Left forelimb (tissue), 1 donor: ENCODE measurements at regions not wholly inside any gene's neighbourhood (a gene's known extent, or its start where the extent isn't known, plus 50 kb on each side); places are given as distances from the start of the nearest gene placed in this dataset.
"Not testable (repeated sequence)": the region's sequence is repeated elsewhere in the genome, so short reads cannot be mapped to it uniquely, and the experiment has no call there.

Experiments used
- DNase-seq: peaks from one replicate; pipeline ENCODE4 v3.0.0-alpha.2; 2018; ENCODE audit warnings: low spot score

DNA sequence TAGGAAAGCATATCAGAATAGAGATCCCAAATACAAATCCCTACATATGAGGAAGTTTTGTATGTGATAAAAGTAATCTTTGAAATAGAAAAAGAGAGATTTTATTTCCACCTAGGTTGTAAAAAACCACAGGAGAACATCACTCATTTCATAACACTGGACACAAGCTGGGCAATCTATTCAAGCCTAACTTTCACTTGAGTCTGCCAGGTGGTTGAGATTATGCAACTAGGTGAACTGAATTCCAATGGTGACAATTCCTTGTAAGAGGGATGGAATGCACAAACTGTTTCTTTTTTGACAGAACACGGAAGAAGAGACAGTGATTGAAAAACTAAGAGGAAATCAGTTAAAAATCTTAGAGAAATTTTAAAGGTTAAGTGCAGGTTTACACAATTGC, 619.6 kb upstream of the TMEFF2 start:
- no peak for DNase-seq

DNA sequence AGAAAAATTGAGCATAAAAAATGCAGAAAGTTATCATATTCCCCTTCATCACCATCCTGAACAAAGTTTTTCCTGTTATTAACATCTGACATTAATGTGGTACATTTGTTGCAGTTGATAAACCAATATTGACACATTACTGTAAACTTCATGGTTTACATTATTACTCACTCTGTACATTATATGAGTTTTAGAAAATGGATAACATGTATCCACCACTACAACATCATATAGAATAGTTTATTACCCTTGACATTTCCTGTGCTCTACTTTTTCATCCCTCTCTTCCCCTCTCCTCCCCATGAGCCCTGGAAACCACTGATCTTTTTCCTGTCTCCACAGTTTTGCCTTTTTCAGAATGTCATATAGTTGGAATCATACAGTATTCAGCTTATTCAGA, 618.6 kb upstream of the TMEFF2 start:
- no peak for DNase-seq

DNA sequence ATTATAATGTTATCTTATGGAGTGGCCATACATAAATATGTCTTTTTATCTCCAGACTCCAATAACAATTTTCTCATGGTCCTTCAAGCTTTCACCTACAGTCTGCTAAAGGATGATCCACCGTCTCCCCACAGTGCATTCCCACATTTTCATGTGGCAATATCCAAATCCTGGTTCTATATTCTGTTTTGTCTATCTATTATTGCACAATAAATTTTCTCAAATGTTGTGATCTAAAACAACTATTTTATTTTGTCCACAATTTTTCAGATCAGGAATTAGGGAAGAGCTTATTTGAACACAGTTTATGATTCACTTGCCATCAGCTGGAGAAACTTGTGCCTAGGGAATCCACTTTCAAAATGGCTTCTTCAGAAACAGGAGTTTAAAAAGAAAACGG, 614.4 kb upstream of the TMEFF2 start:
- DNase-seq: no peak

DNA sequence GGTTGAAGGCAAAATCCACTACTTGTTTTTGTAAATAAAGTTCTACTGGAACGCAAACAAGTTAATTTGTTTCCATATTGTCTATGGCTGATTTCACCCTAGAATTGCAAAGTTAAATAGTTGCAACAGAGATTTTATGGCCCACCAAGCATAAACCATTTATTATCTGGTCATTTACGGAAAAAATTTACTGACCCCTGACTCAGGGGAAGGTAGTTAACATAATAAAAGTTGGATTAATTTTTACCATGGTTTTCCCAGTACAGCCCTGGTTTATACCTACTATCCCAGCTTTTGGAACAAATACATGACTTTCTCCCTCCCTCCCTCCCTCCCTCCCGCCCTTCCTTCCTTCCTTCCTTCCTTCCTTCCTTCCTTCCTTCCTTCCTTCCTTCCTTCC, 588.9 kb upstream of the TMEFF2 start:
- no peak for DNase-seq

DNA sequence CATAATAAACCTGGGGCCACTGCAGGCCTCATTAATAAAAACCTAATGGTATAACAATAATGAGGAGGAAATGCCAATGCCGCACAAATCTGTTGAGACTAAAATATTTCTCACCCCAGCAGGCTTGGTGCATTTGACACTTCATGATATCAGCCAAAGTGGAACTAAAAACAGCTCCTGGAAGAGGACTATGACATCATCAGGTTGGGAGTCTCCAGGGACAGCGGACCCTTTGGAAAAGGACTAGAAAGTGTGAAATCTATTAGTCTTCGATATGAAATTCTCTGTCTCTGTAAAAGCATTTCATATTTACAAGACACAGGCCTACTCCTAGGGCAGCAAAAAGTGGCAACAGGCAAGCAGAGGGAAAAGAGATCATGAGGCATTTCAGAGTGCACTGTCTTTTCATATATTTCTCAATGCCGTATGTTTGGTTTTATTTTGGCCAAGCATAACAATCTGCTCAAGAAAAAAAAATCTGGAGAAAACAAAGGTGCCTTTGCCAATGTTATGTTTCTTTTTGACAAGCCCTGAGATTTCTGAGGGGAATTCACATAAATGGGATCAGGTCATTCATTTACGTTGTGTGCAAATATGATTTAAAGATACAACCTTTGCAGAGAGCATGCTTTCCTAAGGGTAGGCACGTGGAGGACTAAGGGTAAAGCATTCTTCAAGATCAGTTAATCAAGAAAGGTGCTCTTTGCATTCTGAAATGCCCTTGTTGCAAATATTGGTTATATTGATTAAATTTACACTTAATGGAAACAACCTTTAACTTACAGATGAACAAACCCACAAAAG, 580.9 kb upstream of the TMEFF2 start:
- DNase-seq: no peak

DNA sequence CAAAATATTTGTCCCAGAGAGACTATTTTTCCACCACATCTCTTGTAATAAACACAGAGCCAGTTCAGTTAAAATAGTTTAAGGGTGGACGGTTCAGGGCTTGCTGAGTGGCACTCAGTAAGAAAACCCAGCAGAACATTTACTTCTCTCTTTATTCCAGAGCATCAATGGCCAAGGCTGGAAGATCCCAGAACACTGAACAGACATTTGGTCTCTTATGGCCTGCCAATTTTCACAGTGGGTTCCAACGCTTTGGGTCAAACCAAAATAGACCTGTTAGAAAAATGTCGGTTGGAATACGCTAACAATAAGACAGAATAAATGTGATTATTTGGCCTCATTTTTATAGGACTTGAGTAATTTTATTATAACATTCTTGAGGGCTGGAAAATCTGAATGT, 580.3 kb upstream of the TMEFF2 start:
- no peak for DNase-seq

DNA sequence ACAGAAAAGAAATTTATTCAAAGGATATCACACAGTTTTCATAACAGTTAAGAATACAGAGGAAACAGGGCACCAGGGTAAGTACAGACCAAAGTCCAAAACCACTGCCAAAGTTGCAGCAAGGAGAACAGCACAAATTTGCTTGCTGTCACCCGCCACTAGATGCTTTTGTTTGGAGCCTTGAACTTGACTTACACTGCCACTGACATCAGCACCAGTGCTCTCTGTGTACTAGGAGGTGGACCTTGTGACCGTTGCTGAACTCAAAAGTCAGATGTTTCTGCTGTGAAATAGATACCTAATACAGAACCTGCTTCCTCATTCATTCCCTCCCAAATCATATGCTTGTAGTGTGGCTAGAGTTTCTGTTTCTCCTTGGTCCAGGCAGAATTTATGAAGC, 578.3 kb upstream of the TMEFF2 start:
- DNase-seq: no peak

DNA sequence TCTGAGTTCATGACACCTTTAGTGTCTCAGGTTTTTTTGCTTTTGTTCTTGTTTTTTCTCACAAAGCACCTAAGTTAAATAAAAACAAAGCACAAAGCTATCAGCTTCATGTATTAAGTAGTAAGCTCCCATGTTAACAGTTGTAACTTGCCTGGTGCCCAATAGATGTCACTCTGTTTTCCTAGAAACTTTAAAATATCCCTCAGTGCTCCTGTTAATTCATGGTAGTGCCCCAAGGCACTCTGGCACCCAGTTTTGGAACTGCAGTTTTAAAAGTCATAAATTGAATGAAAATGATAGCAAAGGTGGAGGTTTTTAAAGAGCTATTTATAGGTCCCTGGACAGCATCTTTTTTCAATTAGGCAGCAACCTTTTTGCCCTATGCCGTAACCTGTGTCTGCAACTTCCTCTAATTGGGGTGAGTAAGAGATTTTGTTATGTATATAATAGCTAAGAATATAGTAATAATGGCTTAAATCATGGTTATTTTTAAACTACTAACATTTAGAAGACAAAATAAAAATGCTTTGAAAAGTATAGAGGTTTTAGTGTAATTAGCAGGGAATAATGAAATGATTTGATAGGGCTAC, 555.0 kb upstream of the TMEFF2 start:
- no peak for DNase-seq

DNA sequence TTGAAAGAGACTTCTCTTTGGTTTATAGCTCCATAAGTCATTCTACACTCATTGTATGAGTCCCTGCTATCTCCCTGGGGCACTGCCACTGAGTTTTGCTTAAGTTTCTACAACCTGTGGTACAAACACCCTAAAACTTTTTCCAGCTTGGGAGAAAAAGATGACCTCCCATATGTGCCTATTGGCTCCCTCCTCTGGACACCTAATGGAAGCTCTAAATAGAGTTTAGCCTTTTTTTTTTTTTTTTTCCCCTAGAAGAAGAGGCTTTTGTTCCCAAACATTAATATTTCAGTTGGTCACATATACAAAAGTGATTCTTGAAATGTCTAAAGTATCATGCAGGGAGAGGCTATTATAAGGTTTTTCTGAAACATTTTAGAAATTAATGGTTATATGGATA, 547.2 kb upstream of the TMEFF2 start:
- DNase-seq: no peak

DNA sequence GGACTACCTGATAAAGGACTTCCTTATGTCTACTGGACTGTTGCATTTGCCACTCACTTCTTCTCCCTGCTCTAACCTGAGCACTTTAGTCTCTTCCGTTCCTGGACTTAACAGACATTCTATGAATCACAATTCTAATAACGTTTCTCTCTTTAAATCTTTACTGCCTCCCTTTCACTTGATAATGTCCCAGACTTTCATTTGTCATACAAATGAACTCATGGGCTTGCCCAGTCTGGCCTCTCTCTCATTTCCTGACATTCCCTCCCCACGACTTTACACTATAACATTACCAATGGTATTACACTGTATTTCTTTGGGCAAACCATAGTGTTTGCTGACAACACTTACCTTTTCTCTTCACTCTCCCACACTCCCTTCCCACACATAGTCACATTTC, 540.7 kb upstream of the TMEFF2 start:
- no peak for DNase-seq

DNA sequence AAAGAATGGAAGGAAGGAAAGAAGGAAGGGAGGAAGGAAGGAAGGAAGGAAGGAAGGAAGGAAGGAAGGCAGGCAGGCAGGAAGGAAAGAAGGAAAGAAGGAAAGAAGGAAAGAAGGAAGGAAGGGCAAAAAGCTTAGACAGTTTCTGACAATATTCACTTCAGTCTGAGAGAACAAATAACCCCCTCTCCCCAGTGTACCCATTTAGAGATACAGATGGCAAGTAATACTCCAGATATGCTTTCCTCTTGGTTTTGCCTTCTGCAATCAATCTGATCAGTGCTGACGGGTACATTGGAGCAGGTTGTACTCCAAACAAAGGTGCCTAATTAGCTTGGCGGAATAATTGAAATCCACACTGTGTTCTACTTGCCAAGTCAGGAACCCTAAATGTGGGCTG, 534.6 kb upstream of the TMEFF2 start:
- DNase-seq: no peak

DNA sequence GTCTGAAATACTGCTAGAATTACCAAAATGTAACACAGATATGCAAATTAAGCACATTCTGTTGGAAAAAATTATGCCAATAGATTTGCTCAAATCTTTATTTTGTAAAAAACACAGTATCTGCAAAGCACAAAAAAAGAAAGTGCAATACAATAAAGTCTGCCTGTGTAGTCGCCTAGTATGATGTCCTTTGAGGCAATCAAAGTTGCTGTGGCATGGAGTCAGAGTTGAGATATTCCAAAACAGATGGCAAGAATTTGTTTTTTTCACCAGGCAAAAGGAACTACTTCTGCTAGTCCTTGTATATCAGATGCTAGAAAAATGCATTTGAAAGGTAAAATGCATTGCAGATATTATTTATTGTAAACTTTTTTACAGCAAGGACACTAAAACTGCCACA, 531.3 kb upstream of the TMEFF2 start:
- DNase-seq: no peak

DNA sequence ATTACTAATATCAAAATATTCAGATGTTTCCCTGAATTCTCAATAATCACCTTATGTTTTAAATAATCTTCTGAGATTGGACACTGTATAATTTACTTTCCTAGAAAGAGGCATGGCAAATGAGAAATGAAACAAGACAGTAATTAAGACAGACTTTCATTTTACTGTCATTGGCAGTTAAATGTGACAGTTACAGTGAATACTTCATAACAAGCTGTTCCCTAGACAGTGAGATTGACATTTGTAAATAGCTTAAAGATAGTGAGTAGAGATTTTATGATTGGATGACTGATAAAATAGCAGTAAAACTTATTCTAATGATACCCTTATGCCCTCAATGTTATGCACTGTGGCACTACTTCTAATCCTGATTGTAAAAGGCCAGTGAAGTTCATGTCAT, 524.9 kb upstream of the TMEFF2 start:
- no peak for DNase-seq

DNA sequence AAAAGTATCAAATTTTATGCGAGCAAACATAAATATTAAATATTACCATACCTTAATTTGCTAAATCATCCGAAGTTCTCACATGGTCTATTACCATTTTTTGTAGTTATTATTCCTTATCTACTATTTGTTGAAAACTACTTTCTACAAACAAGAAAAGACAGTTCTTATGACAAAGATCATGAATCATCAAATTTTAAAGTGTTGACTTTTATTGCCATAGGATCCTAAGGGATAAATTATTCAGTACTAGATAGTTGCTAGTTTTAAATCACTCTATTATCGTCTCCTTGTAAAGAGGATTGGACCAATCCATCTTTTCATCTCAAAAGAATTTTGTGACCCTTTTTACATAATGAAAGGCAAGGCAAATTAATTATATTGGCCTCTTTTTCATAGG, 523.6 kb upstream of the TMEFF2 start:
- DNase-seq: no peak

DNA sequence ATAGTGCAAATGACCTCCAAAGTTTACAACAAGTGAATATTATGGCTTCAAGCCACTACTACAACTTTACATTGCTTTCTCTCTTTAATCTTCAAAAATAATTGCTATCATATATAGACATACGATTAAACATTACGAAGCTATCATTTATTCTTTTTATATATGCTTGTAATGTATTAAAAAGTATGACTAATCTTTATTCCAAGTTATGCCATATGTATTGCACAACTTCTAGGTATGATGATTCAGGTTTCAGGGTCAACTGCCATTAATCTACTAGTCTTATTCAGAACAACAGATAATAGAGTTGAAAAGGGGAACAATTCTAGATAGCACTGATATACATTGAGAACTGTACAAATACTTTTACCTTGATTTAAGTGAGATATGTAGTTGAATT, 506.2 kb upstream of the TMEFF2 start:
- DNase-seq: no peak

DNA sequence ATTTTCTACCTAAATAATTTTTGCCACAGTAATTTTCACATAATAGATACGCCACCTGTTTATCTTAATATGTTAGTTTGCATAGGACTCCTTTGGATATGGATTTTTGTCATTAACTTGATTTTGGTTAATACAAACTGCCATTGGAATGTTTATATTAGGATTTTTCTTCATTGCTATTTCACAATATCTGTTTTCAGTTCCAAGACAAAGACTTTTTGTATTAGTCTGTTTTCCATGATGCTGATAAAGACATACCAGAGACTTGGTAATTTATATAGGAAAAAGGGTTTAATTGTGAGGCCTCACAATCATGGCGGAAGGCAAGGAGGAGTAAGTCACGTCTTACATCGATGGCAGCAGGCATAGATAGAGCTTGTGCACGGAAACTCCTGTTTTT, 503.1 kb upstream of the TMEFF2 start:
- DNase-seq: no peak

DNA sequence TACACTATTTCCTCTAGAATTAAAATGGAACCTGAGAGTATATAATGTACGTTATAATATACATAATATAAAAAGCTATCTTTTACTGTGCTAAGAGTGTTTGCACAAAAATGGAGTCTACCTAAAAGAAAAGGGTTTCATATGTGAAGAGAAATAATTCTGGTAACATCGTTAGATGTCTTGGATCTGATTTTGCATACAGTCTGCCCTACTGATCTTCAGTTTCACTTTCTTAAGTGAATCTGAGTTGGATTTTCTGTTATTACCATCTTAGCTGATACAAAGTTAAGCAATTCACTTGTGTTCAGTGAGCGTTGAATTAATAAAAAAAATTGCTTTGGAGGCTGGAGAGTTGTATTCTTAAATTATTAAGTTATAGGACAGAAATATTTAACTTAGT, 502.1 kb upstream of the TMEFF2 start:
- DNase-seq: no peak

DNA sequence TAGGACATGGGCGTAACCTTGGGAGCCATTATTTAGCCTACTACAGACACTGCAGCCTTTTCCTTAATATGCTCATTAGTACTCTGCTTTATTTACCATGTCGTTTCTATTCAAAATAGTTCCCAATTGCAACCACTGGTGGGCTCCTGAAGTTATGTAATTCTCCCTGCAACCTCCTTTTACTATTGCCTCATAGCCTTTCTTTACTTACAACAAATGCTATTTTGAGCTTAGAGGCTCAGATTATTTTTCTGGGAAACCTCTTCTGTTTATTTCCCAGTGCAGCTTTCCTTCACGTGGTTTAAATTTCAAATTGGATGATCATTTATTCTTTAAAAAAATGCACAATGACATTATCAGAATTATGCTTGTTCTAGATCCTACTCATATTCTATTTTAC, 492.3 kb upstream of the TMEFF2 start:
- DNase-seq: no peak

DNA sequence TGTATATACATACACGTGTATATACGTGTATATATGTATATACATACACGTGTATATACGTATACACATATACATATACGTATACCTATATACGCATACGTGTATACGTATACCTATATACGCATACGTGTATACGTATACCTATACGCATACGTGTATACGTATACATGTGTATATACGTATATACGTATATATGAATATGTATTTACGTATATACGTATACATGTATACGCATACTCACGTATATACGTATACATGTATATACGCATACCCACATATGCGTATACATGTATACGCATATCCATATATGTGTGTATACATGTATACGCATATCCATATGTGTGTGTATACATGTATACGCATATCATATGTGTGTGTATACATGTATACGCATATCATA, 487.8 kb upstream of the TMEFF2 start:
- not testable (repeated sequence) for DNase-seq

DNA sequence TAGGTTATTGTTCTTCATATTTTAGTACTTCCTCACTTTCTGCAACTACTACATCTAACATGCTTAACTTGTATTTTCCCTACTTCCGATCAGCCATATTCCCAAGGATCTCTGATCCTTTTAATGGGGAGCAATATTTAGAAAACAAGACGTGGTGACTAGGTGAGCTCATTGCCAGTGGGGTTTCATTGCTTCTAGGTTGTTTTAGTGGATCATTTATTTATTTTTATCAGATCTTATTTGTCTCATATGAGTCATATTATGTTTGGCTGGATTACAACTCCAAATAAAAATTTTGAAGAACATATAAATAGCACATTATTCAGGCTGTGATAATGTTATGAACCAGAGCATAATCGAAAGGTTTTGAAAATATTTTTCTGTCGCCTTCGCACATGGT, 480.9 kb upstream of the TMEFF2 start:
- DNase-seq: no peak

DNA sequence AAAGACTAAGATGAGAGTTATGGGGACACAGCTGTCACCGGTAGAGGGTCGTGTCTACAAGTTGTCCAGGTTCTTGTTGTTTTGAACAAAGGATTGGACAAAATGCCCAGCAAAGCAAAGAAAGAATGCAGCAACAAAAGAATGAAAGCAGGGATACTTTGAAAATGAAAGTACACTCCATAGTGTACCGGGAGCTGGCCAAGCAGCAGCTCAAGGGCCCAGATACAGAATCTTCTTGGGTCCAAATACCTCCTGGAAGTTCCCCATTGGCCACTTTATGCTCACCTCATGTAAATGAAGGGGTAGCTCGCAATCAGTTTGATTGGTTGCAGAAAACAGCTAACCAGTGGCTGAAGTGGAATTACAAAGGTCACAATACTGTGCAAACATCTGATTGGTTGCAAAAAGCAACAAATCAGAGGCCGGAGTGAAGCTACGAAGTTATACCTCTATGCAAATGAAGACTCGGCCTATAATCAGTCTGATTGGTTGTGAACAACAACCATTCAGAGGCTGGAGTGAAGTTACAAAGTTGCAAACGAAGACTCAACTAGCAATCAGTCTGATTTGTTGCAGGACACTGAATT, 474.9 kb upstream of the TMEFF2 start:
- DNase-seq: no peak

DNA sequence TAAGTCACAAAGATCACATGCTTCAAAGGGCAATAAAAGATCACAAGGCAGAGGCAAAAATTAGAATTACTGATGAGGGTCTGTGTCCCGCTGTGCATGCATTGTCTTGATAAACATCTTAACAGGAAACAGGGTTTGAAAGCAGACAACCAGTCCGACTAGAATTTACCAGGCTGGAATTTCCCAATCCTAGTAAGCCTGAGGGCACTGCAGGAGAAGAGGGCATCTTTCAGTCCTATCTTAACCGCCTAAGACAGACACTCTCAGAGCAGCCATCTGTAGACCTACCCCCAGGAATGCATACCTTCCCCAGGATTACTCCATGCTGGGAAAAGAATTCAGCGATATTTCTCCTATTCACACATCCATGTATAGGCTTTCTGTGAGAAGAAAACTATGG, 465.8 kb upstream of the TMEFF2 start:
- DNase-seq: not testable (repeated sequence)

DNA sequence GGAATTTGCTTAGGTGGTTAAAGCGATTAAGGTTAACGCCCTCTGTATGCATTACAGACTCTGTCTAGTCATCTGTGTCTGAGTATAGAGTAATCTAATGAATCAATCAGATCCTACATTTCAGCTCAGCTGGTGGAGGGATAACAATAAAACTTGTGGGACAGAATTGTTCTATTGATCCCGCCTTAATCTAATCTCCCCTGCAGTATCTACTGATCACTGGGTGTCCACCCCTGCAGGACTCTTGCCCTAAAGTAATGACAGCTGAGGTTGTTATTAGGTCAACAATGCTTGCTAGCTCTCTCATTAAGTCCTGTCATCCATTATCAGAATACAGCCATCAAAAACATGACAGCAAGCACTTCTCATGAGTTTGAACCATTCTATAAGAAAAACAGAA, 462.6 kb upstream of the TMEFF2 start:
- DNase-seq: no peak

DNA sequence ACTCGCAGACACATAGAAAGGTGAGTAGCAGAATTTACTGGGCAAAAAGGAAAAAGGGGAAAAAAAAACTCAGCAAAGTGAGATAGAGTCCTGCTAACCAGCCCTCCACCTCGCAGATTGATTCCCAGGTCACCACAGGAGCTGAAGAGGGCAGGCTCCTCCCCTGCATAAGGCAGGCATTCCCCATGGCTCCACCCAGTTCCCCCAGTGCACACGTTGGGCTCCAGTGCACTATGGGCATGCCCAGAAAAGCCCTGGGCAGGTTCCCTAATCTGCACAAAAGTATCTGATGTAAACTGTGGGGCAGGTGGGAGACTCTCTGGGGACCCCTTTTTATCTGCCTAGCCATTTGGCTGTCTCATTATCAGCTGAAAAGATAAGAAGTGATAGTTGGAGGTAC, 461.2 kb upstream of the TMEFF2 start:
- DNase-seq: no peak
